ENCODE measurements at regions not wholly inside any gene's neighbourhood (a gene's known extent, or its start where the extent isn't known, plus 50 kb on each side); places are given as distances from the start of the nearest gene placed in this dataset.
"Not testable (repeated sequence)": the region's sequence is repeated elsewhere in the genome, so short reads cannot be mapped to it uniquely, and the experiment has no call there.

DNA sequence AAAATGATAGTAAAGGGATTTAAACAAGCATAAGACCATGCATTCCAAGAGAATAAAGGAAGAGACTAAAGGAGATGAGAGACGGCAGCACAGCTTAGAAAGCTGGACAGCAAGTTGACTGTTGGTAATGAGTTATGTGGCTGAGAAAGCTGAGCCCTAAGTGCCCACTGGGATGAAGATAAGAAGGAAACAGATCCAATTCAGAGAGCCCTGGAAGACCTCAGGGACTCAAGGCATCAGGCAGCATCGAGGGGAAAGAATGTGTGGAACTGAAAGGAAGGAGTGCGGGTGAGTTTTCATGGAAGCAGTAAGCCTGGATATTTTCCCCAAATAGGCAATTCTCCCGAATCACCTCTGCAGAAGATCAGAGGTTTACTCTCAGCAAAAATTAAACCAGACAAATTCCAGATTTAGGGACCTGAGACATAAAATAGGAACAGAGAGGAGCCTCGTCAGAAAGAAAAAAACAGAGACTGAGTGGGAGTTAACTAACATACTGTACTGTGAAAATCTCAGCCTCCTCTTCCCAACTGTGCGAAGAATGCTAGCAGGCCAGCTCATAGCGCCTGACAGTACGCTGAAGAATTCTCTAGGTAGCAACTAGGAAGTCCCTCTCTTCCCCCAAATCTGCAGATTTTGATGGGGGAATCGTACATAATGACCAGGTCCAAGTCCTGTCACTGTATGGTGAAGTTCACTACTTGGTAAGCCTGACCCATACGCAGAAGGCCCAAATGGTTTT lies 187.7 kb upstream of the TAPT1 start:
- H3K4me3 ChIP-seq (ENCODE audit: low read depth, low read length): no peak overlapping the region
- TF ChIP-seq, protein P1, sequence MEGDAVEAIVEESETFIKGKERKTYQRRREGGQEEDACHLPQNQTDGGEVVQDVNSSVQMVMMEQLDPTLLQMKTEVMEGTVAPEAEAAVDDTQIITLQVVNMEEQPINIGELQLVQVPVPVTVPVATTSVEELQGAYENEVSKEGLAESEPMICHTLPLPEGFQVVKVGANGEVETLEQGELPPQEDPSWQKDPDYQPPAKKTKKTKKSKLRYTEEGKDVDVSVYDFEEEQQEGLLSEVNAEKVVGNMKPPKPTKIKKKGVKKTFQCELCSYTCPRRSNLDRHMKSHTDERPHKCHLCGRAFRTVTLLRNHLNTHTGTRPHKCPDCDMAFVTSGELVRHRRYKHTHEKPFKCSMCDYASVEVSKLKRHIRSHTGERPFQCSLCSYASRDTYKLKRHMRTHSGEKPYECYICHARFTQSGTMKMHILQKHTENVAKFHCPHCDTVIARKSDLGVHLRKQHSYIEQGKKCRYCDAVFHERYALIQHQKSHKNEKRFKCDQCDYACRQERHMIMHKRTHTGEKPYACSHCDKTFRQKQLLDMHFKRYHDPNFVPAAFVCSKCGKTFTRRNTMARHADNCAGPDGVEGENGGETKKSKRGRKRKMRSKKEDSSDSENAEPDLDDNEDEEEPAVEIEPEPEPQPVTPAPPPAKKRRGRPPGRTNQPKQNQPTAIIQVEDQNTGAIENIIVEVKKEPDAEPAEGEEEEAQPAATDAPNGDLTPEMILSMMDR (IDR thresholded peaks at IDR 0.05; ENCODE audit: low read depth, low read length): no peak

DNA sequence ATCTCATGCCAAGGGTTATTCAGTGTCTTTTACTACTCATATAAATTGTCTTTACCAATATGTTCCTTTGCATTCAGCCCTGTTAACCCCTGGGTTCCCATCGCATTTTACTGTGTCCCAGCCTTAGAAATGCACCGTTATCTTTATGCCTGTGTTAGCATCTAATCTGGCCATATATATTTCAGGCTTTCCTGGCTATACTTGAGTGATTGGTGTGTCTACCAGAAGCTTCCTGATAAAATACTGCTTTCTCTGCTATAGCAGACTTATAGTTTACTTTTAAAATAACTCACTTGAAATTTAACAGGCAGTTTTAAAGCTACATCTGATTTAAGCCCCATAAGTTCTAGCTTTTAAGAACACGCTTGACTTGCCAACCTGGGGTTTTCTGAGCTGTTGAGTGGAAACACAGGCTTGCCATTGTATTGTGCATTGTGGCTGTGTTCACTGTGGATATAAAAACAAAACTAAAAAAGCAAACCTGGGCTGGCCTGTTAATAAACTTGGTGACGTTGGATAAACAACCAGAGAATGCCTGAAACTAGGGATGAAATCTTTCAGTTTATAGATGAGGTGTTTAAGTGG lies 185.3 kb upstream of the TAPT1 start:
- TF ChIP-seq, protein P1 (IDR thresholded peaks at IDR 0.05; ENCODE audit: low read depth, low read length): no peak
- no peak overlapping the region for H3K4me3 ChIP-seq (ENCODE audit: low read depth, low read length)

DNA sequence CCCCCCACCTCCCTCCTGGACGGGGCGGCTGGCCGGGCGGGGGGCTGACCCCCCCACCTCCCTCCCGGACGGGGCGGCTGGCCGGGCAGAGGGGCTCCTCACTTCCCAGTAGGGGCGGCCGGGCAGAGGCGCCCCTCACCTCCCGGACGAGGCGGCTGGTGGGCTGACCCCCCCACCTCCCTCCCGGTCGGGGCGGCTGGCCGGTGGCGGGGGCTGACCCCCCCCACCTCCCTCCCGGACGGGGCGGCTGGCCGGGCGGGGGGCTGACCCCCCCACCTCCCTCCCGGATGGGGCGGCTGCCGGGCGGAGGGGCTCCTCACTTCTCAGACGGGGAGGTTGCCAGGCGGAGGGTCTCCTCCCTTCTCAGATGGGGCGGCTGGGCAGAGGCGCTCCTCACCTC lies 166.9 kb upstream of the TAPT1 start:
- H3K4me3 ChIP-seq (ENCODE audit: low read depth, low read length): not testable (repeated sequence)

DNA sequence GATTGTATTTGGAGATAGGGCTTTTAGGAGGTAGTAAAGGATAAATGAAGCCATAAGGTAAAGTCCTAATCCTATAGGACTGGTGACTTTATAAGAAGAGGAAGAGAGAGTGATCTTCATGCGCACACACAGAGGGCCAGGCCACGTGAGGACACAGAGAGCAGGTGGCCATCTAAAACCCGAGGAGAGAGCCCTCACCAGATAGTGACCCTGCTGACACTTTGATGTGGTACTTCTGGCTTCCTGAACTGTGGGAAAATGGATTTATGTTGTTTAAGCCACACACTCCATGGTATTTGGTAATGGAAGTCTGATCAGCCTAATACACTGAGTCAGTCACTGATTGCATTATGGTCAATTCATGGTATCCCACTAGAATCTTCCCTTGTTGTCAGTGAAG lies 164.9 kb upstream of the TAPT1 start:
- TF ChIP-seq, protein P1 (IDR thresholded peaks at IDR 0.05; ENCODE audit: low read depth, low read length): no peak

DNA sequence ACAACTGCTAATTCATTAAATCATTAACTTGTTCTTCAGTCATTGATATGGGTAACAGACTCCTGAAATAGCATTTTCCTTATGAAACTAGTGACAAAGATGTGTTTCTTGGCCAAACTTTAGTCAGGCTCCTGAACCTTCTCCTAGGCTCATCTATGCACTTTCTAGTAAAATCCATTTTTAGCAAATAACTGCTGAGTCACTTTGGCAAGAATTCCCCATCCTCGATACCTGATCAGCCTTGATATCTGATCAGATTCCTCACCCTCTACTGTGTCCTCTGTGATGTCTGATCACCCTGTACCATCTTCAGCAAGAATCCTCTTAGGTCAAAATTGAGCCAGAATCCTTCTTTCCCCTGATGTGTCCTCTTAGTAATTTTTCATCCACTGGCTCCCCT lies 161.2 kb upstream of the TAPT1 start:
- no peak overlapping the region for H3K4me3 ChIP-seq (ENCODE audit: low read depth, low read length)
- TF ChIP-seq, protein P1 (IDR thresholded peaks at IDR 0.05; ENCODE audit: low read depth, low read length): no peak

More for the DNA sequence above, 164.9 kb upstream of the TAPT1 start:
- H3K4me3 ChIP-seq (ENCODE audit: low read depth, low read length): no peak overlapping the region

DNA sequence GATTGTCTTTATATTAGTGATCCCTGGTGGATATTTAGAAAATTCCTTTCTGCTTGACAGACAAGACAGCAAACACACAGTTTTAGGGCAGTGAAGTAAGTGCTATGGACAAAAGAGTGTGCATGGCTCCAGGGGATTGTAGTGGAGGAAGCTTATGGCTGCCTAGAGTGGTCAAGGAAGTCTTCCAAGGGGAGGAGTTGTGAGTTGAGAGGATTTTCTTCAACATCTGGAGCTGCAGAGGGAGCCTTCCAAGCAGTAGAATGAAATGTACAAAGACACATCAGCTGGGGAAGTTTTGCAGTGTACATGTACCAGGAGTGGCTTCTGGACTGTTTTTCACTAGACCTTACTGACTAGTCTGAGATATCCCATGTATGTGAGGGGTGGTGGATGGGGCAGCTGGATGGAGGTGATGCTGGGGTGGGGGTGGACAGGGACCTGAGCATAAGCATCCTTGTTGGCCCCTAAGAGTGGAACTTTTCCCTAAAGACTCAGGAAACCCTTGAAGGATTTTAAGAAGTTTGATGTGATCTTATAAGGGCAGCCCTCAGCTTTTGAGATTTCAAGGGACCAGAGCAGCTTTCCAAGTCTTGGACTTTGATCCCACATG lies 160.5 kb upstream of the TAPT1 start:
- no peak overlapping the region for H3K4me3 ChIP-seq (ENCODE audit: low read depth, low read length)
- TF ChIP-seq, protein P1 (IDR thresholded peaks at IDR 0.05; ENCODE audit: low read depth, low read length): no peak

DNA sequence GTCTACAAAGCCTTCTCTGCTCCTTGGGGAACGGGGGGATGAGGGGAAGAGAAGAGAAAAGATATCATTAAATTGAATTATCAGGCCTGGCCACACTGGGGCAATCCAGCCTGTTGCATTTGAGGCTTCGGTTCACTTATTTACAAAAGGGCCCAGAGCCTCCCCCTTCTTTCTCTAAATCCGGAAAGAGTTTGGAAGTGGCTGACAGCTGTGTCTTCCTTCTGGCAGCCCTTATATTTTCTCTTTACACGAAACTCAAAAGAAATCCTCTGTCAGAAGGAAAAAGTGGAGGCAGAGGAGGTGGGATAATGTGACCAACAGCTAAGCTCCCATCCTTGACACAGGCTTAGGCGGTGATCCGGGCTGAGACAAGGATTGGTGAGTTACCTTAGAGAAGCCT lies 158.3 kb upstream of the TAPT1 start:
- TF ChIP-seq, protein P1 (IDR thresholded peaks at IDR 0.05; ENCODE audit: low read depth, low read length): no peak
- no peak overlapping the region for H3K4me3 ChIP-seq (ENCODE audit: low read depth, low read length)

Measured in WI38 (cell line).